NCI-H1105 (cell line): ENCODE measurements at regions not wholly inside any gene's neighbourhood (a gene's known extent, or its start where the extent isn't known, plus 50 kb on each side); places are given as distances from the start of the nearest gene placed in this dataset.

Experiments
- DNase-seq: peaks from one replicate; lab custom pipeline; 2025; lab: John Stamatoyannopoulos, UW

DNA sequence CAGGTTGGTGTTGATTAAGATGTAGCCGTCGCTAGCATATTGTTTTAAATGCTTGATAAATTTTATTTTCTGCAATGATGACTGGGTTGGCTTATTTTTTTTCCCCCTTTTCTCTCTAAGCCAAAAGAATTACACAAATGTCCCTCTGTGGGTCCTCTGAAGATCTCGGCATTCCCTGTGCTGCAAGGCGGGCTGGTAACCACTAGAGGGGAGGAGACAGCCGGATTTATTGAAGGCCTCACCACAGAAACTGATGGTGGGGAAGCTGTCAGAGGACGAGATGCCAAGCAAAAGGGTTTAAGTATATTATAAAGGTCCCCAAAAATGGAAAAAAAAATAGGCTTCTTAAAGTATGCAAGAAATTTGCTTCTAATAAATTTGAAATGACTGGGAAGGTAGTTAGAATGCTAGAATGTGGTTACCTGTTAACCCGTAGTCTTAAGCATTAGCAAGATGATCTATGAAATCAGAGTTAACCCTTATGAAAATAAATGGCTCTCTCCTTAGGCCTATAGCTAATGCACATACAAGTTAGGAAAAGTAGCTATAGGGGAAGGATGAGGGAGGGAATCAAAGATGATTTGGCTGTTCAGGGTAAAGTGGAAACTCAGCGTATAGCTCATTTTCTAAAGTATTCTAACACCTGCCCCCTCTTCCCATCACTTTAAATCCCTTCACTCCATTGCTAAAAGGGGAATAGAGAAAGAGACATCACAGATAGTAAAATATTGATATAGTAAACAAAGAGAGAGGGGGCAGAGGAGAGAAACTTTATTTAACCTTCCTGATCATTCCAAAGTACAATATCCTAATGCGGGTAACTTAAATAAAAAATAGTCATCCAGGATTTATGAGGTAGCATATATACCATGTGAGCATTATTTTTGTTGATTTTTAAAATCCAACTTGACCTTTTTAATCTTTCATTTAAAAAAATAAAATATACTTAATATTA, 894.5 kb upstream of the POU3F3 start:
- DNase-seq, result no peak

DNA sequence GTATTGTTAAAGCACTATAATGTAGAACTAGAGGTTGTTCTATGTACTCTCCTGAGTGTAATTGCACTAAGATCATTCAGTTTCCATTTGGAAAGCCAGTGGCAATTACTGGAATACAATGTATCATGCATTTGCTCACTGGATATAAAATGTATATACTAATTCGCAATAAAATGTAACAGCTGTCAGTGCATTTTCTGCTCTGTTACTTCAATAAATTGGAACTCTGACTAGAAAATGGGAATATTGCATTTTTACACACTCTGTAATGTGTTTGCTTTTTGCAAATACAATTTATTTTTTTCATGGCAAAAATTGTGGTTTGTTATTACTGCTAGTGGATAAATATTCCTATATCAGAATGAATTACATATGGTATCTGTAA, 893.8 kb upstream of the POU3F3 start:
- DNase-seq, result no peak

DNA sequence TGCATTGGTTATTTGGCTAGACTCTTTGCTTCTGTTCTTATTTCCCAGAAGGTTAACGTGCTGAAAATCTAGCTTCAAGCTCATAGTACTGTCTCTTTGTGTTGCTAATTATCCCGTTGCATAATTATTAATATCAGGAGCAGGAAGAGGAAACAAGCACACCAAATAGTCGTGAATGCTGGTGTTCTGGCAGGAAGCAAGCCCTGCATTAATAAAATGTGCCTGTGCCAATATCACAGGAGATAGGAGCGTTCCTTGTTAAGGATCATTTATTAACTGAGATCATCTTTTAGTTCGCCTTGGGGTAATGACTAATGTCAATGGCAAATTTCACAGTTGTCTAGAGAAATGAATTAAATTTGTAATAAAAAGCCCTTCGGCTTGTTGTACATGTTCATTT, 893.0 kb upstream of the POU3F3 start:
- DNase-seq, result no peak

DNA sequence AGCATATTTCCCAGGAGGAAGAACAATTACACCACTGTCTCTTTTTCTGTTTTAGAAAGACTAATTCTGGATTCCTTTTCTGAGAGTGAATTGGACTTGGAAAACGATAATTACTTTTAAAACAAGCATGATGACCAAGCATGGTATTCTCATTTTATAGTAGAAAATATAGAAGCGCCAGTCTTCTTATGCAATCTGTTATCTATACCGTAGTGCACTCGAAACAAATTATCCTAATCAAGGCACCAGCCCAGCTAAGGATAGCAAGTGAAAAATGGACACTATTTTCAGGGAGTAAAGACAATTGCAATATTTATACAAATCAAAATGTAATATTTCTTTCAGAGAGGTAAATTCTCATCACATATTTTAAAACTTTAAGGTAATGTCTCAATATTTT, 892.1 kb upstream of the POU3F3 start:
- no peak for DNase-seq

DNA sequence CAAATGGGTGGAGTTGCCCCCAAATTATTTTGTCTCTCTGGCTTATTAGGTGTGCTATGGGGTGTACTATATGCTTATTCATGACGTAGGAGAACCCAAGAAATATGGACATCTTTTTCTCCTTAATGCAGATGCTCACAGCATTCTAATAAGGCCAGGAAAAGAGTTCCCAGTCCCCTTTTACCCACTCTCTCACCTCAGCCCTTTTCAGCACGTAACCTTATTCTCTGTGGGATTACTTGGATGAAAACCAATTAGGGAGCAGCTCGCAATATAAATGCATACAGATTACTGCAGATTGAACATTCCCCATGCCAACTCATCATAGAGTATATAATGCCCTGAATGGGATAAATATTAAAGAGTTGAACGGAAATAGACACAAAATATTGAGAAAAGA, 891.2 kb upstream of the POU3F3 start:
- DNase-seq, result no peak

DNA sequence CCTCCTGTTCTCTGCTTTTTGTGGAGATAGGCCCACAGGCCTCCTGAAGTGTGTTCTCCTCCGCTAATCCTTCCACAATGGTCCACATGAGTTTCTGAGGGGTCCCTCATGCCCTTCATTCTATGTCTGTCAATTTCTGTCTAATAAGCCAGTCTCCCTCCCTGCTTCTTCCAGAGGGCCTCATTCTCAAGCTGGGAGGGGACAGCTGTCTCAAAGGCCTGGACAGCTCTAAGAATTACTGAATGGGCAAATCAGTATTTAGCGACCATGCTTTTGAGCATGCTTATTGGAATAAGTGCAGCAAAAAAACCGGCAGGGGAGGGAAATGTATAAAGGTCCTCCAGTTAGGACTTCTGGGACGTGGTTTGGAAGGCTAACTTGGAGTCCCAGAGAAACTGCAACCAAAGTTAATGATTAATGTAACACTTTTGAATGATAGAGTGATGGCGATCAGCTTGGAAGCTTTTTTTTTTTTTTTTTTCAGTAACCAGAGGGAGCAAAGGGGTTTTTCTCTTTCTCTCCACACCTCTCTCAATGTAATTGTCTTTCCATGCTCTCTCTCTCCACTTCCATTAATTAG, 890.7 kb upstream of the POU3F3 start:
- no peak for DNase-seq

DNA sequence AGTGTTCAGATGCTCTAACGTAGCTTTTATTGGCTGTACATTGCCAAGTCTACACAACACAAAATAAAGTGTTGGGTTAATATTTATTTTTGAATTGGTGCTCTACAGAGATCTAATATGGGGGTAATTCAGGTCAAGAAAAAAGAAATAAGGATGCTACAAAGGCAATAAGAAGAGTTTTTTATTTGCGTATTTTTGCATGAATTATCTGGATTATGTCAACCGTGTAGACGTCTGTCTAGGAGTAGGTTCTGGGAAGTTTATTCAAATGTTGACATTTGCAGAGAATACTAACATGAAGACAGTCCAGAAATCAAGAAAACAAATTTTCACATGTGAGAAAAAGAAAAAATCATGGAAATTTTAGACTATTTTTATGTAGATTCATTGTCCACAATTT, 876.7 kb upstream of the POU3F3 start:
- DNase-seq, result no peak

DNA sequence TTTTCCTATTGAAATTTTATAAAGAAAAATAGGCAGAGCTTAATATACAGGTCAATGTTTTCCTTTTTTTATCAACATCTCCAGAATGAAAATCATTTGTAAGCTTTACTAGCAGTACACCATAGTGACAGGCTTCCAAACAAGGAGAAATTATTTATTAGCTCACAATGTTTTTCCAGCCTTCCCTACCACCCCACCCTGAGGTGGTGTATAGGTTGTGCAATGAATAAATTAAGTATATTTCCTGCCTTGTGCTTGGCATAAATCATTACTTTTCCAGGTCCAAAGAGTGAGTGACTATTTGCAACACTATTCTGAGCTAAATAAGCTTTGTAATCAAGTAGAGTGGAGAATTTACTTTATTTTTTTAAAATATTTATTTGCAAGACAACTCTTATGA, 876.2 kb upstream of the POU3F3 start:
- no peak for DNase-seq

DNA sequence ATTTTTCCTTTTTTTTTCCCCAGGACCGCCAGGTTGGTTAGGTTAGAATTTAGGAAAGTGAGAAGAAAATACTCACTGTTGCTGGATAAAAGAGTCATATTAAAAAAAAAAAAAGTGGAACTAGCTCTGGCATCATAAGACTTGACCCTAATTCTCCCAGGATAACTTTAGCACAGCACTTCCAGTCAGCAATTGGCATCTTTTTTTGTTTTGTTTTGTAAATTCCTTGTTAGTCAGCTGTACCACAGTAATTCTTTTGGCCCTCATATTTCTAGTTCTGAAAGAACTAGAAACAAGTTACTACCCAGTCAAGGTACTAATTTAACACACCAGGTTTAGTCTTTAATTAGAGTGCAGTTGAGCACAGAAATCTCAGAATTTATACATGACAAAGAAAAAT, 873.5 kb upstream of the POU3F3 start:
- no peak for DNase-seq

DNA sequence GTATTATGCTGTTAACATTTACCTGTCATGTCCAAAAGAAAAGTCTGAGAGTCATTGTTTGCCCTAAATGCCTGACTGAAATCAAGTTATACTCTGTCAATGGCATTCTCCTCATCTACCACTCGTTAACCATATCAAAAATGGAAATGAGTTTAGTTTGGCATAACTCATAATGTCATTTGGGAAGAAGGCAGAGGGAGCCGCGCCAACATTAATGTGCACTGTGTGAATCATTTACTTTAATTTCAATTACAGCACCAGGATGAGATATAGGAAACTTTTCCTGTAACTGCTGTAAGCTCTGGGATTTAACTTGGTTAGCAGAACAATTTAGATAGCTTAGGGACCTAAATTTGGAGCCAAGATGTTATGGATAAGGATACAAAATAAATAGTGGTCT, 871.2 kb upstream of the POU3F3 start:
- no peak for DNase-seq

DNA sequence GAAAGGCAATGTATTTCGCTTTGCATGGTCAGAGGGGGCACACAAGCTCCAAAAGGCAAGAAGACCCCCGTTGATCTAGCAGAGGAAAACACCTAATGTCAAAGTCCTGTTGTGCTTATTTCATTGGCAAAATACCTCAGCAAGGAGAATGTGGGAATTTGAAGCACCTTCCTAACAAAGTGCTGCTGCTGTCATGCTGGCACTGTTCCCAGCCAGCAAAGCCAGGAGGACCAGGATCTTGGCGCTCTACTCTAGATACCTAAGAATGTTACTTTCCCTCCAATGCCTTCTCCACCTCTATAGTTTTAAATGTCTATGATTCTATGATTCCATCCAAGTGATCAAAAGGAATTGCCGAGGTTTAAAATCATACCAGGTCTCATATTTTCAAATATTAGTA, 867.9 kb upstream of the POU3F3 start:
- DNase-seq, result no peak

DNA sequence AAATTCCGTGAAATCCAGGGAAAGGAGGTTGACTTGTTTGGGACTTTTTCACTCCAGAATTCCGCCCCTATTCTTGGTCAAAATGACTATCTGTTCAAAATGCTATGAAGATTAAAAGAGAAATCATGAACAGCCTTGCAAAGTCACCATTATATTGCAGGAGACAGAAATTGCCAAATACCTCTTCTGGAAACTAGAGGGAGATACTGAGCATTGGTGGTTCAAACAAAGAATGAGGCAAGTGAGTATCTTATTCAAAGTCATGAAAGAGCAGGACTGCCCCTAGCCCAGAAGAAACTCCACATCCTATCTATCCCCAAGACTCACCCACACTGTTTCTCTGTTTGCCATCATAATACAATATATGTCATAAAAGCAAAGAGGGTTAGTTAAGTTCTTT, 862.3 kb upstream of the POU3F3 start:
- no peak for DNase-seq

DNA sequence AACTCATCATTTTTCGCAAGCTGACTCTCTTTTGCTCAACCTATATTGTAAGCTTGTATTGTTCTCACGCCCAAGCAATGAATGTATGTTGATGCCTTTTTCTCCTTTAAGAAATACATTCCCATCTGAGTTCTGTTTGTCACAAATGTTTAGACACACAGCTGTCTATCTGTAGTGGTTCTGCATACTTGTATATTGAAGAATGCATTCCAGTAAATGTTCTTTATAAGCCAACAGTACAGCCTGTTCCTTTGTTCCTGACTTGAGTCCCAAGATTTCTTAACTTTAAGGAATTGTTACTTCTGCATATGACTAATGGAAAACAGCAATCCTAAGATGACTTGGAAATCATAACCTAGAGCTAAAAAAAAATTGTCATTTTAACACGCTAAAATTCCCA, 849.1 kb upstream of the POU3F3 start:
- no peak for DNase-seq

DNA sequence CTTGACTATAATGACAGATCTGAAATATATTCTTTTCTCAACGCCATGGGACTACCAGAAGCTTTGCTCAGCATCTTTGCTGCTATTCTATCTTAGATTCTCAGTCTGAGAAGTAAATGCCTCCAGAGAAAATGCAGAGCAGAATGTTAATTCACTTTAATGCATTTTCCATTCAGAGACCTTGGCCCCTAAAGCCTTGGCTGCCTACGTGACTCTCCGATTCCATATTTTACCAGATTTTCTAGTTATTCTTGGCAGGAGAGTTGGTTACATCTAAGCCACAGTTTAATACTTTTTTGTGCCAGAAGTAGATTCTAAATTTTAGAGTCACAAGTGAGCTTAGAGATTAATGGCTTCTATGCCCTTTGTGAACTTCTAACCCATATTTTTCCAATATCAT, 837.1 kb upstream of the POU3F3 start:
- DNase-seq, result no peak

DNA sequence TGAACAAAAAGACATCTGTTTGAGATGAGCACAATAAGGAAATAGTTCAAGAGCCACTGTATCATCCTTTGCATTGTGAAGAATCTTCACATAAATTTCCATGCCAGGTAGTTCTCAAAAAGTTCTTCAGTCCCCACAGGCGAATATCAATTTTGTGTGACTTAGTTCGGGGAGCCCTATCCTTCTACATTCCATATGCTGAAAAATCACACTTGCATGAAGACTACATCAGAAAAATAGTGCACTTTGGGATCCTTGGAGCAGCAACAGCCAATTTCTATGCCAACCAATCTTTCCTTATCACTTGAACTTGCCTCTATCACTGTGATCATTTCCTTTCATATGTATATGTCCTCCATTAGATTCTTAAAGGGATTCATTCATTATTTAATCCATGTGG, 830.6 kb upstream of the POU3F3 start:
- DNase-seq, result no peak

DNA sequence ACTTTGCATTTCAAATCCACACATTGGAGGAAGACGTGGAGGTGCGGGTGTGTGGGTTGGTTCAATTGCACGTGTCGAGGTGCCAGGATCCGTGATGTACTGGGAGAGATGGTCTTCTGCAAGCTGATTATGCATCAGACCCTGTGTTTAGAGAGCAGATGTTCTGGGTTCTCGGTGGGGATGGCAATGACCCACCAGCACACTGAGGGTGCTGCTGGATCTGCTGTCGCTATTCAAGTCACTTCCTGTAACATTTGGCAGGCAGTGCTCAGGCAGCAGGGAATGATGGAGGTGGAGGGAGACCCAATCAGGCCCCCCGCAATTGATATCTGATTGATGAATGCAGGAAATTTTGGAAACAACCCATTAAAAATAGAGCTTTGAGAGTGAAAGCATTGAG, 830.1 kb upstream of the POU3F3 start:
- DNase-seq, result no peak

DNA sequence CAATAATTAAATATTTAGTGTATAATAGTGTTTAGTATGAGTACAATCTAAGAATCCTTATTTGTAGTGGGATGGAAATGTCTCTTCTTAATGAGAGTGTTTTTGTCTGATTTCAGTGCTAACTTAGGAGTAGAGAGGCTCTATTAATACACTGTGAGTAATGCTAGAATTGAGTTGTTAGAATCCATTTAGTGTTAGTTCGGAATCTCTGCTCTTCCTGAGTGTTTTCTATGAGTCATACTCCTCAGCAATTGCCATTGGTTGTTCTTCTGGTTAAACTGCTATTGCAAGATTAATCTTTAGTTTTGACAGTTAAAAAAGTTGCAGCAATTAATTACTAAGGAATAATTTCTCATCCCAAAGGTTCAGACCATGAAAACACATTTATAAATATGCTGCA, 828.6 kb upstream of the POU3F3 start:
- no peak for DNase-seq

DNA sequence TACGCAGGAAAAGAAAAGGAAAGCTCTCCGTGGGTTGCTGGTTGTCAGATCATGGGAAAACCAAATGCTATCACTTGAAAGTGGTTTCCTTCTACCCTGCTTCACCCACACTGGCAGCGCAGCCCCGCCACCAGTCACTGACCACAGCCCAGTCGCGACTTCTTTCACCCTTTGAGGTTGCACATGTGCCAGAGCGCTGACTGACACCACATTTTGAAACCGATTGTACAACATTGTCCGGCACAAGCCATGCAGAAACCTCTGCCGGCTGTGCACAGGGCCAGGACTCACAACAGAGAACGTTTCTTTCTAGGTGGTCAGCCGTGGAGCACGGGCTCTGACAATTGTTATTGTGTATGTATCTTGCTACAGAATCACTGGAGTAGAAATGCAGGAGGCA, 827.2 kb upstream of the POU3F3 start:
- DNase-seq, result no peak

DNA sequence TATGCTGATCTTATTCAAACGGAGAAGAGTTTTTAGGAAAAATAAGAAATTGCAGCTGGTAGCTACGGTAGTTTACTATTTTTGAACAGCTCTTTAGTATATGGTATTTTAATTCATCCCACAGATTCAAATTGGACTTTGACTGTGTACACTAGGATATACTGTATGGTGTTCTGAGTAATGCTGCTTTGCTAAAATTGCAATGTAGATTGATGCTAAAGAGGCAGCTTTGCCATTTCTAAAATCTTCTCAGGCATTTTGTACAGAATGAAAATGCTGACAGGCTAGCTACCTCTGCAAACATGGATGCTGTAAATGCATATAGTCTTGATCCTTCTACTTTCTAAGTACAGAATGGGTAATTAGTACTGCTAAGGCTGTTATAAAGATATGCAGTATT, 826.6 kb upstream of the POU3F3 start:
- DNase-seq, result no peak

DNA sequence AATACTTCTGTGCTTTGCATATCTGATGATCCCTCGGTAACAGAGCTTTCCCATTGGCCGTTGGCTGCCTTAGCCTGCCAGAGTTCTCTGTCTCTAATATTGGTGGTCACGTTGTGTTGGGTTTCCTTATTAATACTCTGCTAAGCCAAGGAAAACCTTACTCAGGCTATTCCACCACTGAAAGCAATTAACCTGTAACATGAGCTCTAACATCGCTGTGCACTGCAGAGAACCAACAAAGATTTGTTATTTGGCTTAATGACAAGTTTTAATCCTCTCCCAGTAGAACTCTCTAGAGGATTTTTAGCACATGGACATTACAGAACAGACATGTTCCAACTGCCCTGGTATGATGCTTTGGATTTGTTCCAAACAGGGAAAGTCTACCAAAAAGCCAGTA, 825.9 kb upstream of the POU3F3 start:
- peak; percentile 43 for DNase-seq

DNA sequence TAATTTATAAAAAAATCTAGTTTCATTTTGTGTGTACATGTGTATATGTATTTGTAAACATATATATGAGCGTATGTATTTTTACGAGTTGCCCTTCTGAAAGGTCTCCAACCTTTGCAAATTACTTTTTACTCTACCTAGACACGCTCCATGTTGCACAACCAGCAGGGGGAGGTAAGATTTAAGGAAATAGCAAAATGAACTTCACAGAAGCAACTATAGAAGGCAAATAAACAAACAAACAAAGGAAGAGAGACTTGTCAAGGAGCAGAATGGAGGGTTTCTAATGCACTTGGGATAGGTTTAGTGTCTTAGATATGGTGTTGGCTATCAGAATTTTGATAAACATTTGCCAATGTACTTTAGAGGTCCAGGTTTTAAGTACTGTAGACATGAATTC, 820.5 kb upstream of the POU3F3 start:
- DNase-seq, result no peak

DNA sequence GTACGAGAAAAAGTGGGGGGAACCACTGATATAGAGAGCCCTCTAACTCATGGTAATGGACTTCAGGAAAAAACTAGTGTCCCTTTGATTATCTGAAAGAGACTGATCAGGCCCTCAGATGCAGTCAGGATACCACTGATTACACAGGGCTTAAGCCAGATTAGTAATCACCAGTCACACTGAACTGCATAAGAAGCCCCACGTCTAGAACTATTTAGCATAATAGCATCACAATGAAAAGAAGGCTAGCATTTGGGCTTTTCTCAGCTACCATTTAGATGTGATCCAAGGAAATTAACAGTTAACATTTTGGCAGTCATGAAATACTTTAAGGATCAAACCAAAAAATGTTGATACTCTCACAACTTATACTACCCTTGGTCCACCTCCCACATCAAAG, 813.1 kb upstream of the POU3F3 start:
- no peak for DNase-seq

DNA sequence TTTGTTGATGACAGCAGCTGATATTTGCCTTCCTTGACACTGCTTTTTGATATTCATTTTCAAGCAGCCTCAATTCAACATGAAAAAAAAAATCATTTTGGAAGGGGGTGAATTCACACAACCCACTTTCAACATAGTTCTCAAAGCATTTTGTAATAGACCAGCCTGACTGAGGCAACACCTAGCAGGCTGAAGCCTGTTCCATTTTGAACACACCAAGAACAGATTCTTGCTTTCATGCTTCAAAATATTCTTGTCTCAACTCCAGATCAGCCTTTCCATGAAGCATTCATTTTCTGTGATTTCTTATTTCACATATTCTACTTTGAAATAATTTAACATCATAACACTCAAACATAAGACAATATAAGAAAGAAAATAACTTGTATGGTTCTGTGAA, 812.6 kb upstream of the POU3F3 start:
- no peak for DNase-seq

DNA sequence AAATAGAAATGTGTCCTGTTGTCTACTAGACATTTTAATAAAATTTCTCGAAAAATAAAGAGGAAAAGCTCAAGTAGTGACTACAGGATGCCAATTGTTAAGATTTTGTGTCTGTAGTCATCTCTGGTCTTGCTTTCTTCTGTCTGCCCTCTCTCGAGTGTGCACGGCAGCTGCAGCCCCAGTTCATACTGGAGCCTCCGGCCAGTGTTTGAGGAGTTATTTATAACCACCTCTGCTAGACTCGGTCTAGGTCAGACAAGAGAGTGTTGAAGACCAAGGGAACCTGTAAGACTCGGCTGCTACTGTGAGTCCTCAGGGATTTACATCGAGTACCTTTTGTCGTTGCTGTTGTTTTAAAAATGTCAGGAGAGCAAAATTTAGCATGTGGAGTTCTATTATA, 810.1 kb upstream of the POU3F3 start:
- no peak for DNase-seq
